ENCODE measurements at regions not wholly inside any gene's neighbourhood (a gene's known extent, or its start where the extent isn't known, plus 50 kb on each side); places are given as distances from the start of the nearest gene placed in this dataset.
"Not testable (repeated sequence)": the region's sequence is repeated elsewhere in the genome, so short reads cannot be mapped to it uniquely, and the experiment has no call there.

- Histone ChIP-seq H3K36me3 (ENCODE audit: control insufficient read depth, insufficient read depth, low read length) (no peaks in the 10 kb centered on the region), H3K27me3 (ENCODE audit: control insufficient read depth, insufficient read depth, low read length) (no peaks in the 10 kb centered on the region), H3K4me3 (ENCODE audit: low read depth, low read length) (no peak overlapping the region)
- TF ChIP-seq CTCF (IDR thresholded peaks at IDR 0.05; ENCODE audit: insufficient read depth, low read length, poor library complexity, severe bottlenecking) = no peak
- DNase-seq (ENCODE audit: low read depth) = no peak
Observed at GRCh38 chr7:13757841-13758240, 231.6 kb downstream of the ETV1 start.

- H3K36me3 ChIP-seq (ENCODE audit: control insufficient read depth, insufficient read depth, low read length); DNase-seq (ENCODE audit: low read depth); H3K27me3 ChIP-seq (ENCODE audit: control insufficient read depth, insufficient read depth, low read length); H3K4me3 ChIP-seq (ENCODE audit: low read depth, low read length): not testable (repeated sequence)
Observed at GRCh38 chr7:13765853-13766252, 223.6 kb downstream of the ETV1 start.

- no peak for TF ChIP-seq CTCF (IDR thresholded peaks at IDR 0.05; ENCODE audit: insufficient read depth, low read length, poor library complexity, severe bottlenecking)
- Histone ChIP-seq H3K27me3 (ENCODE audit: control insufficient read depth, insufficient read depth, low read length) (no peaks in the 10 kb centered on the region), H3K36me3 (ENCODE audit: control insufficient read depth, insufficient read depth, low read length) (no peaks in the 10 kb centered on the region), H3K4me3 (ENCODE audit: low read depth, low read length) (no peak overlapping the region)
- DNase-seq (ENCODE audit: low read depth) = no peak
Observed at GRCh38 chr7:13770305-13770704, 219.2 kb downstream of the ETV1 start.

- no peak overlapping the region for H3K4me3 ChIP-seq (ENCODE audit: low read depth, low read length)
- no peaks in the 10 kb centered on the region for H3K27me3 ChIP-seq (ENCODE audit: control insufficient read depth, insufficient read depth, low read length)
- DNase-seq (ENCODE audit: low read depth) = no peak
- no peak for TF ChIP-seq CTCF (IDR thresholded peaks at IDR 0.05; ENCODE audit: insufficient read depth, low read length, poor library complexity, severe bottlenecking)
- no peaks in the 10 kb centered on the region for H3K36me3 ChIP-seq (ENCODE audit: control insufficient read depth, insufficient read depth, low read length)
Observed at GRCh38 chr7:13774976-13775375, 214.5 kb downstream of the ETV1 start.

GRCh38 chr7:13777242-13777641 is 212.2 kb downstream of the ETV1 start:
- Histone ChIP-seq H3K4me3 (ENCODE audit: low read depth, low read length) (no peak overlapping the region), H3K27me3 (ENCODE audit: control insufficient read depth, insufficient read depth, low read length) (no peaks in the 10 kb centered on the region), H3K36me3 (ENCODE audit: control insufficient read depth, insufficient read depth, low read length) (no peaks in the 10 kb centered on the region)
- DNase-seq (ENCODE audit: low read depth) = no peak
- no peak for TF ChIP-seq CTCF (IDR thresholded peaks at IDR 0.05; ENCODE audit: insufficient read depth, low read length, poor library complexity, severe bottlenecking)

GRCh38 chr7:13778967-13779366 is 210.5 kb downstream of the ETV1 start:
- Histone ChIP-seq H3K4me3 (ENCODE audit: low read depth, low read length) (no peak overlapping the region), H3K36me3 (ENCODE audit: control insufficient read depth, insufficient read depth, low read length) (no peaks in the 10 kb centered on the region), H3K27me3 (ENCODE audit: control insufficient read depth, insufficient read depth, low read length) (no peaks in the 10 kb centered on the region)
- DNase-seq (ENCODE audit: low read depth) = no peak
- no peak for TF ChIP-seq CTCF (IDR thresholded peaks at IDR 0.05; ENCODE audit: insufficient read depth, low read length, poor library complexity, severe bottlenecking)
